ENCODE measurements at regions not wholly inside any gene's neighbourhood (a gene's known extent, or its start where the extent isn't known, plus 50 kb on each side); places are given as distances from the start of the nearest gene placed in this dataset.
"Not testable (repeated sequence)": the region's sequence is repeated elsewhere in the genome, so short reads cannot be mapped to it uniquely, and the experiment has no call there.

DNA sequence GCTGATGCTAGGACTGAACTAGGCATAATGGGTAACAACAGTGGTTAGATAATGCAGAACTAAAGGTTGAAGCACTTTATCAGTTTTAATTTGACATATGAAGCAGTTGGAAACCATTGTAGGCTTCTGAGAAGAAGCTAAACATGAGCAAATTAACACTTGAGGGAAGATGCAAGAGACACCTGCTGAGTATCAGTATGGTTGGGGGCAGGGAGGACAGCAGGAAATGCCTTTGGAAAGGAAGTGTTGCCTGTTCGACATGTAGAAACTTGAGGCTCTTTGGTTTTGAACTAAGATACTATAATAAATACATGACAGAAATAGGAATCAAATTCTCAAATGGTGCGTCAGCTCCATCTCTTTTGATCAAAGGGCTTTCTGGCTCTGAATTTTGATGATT, 115.6 kb downstream of the FHIP1A start:
- Histone ChIP-seq H3K27me3 (ENCODE audit: insufficient read depth, low read length) (no peaks in the 10 kb centered on the region), H3K4me3 (ENCODE audit: low read length) (peak overlapping the region; percentile 32), H3K9me3 (ENCODE audit: insufficient read depth, low read depth, low read length) (no peaks in the 10 kb centered on the region), H3K9ac (ENCODE audit: low read depth, low read length) (no peak overlapping the region; the same call in 1 of the 2 replicates), H3K27ac (ENCODE audit: low read length) (peak overlapping the region; percentile 83), H3K36me3 (ENCODE audit: insufficient read depth, low read depth, low read length) (no peaks in the 10 kb centered on the region), H3K4me1 (ENCODE audit: insufficient read depth, low read length) (peaks cover 24% of the 10 kb centered on the region)

DNA sequence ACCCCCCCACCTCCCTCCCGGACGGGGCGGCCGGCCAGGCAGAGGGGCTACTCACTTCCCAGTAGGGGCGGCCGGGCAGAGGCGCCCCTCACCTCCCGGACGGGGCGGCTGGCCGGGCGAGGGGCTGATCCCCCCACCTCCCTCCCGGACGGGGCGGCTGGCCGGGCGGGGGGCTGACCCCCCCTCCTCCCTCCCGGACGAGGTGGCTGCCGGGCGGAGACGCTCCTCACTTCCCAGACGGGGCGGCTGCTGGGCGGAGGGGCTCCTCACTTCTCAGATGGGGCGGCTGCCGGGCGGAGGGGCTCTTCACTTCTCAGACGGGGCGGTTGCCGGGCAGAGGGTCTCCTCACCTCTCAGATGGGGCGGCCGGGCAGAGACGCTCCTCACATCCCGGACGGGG, 117.5 kb downstream of the FHIP1A start:
- not testable (repeated sequence) for H3K27me3 ChIP-seq (ENCODE audit: insufficient read depth, low read length); H3K4me3 ChIP-seq (ENCODE audit: low read length); H3K27ac ChIP-seq (ENCODE audit: low read length); H3K9ac ChIP-seq (ENCODE audit: low read depth, low read length); H3K9me3 ChIP-seq (ENCODE audit: insufficient read depth, low read depth, low read length); H3K36me3 ChIP-seq (ENCODE audit: insufficient read depth, low read depth, low read length)
- peaks cover 24% of the 10 kb centered on the region for H3K4me1 ChIP-seq (ENCODE audit: insufficient read depth, low read length)

DNA sequence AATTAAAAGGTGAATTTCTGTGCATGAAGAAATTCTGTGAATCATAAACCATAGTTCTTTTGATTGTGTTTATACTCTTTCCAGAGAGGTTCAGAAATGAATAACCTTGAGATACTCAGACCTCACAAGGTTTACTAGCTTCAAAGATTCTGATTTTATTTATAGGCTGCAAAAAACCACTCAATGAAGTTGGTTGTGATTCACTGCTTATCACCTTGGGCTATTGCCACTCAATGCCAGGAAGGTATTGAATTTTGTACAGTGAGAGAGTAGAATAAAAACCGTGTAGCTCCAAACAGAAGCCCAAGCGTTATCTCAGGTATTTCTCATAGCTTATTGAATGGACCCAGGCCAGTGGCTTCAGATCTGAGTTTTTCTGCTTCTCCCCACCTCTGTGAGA, 118.7 kb downstream of the FHIP1A start:
- no peak overlapping the region for H3K27ac ChIP-seq (ENCODE audit: low read length)
- no peaks in the 10 kb centered on the region for H3K9me3 ChIP-seq (ENCODE audit: insufficient read depth, low read depth, low read length)
- peaks cover 21% of the 10 kb centered on the region for H3K4me1 ChIP-seq (ENCODE audit: insufficient read depth, low read length)
- H3K4me3 ChIP-seq (ENCODE audit: low read length) = no peak overlapping the region
- H3K9ac ChIP-seq (ENCODE audit: low read depth, low read length) = no peak overlapping the region
- no peaks in the 10 kb centered on the region for H3K27me3 ChIP-seq (ENCODE audit: insufficient read depth, low read length)
- H3K36me3 ChIP-seq (ENCODE audit: insufficient read depth, low read depth, low read length) = no peaks in the 10 kb centered on the region

DNA sequence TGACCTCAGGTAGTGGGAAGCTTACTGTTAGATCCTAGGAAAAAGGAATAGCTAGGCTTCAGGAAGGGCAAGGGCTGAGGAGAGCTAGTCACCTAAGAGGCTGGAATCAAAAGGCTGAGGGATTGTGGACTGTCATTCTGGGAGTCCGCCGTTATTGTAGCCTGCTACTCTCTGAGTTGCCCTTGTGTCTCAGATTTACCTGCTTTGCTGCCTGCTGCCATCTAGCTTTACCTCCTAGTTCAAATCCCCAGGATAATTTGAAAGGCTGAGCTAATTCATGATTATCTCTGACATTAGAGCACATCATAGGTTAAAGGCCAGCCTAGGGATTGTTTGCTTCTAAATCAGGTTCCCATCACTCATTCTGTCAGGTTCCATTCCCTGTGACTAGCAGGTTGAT, 120.2 kb downstream of the FHIP1A start:
- no peaks in the 10 kb centered on the region for H3K27me3 ChIP-seq (ENCODE audit: insufficient read depth, low read length)
- H3K9me3 ChIP-seq (ENCODE audit: insufficient read depth, low read depth, low read length) = no peaks in the 10 kb centered on the region
- H3K27ac ChIP-seq (ENCODE audit: low read length) = no peak overlapping the region
- no peak overlapping the region for H3K9ac ChIP-seq (ENCODE audit: low read depth, low read length)
- H3K4me1 ChIP-seq (ENCODE audit: insufficient read depth, low read length) = peaks cover 14% of the 10 kb centered on the region; the same call in 1 of the 2 replicates
- H3K36me3 ChIP-seq (ENCODE audit: insufficient read depth, low read depth, low read length) = no peaks in the 10 kb centered on the region
- no peak overlapping the region for H3K4me3 ChIP-seq (ENCODE audit: low read length)

DNA sequence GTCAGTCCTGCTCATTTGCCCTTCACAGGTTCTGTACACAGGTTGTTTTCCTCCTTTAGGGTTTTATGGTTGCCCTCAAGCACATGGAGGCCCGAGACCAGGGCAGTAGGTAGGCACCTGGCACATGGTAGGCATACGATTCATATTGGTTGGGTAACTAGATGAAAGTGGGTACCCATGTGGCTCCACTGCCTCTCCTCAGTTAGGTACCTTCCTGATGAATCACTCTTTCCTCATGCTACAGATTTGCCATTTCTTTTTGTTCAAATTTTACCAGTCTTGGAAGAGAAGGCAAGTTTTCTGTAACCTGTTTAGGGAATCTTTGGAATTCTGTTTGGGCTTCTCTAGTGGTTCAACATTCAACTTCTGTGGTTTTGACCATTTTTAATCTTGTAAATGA, 121.3 kb downstream of the FHIP1A start:
- Histone ChIP-seq H3K9ac (ENCODE audit: low read depth, low read length) (no peak overlapping the region), H3K9me3 (ENCODE audit: insufficient read depth, low read depth, low read length) (no peaks in the 10 kb centered on the region), H3K27me3 (ENCODE audit: insufficient read depth, low read length) (no peaks in the 10 kb centered on the region), H3K4me1 (ENCODE audit: insufficient read depth, low read length) (peaks cover 4% of the 10 kb centered on the region; the same call in 1 of the 2 replicates), H3K27ac (ENCODE audit: low read length) (no peak overlapping the region), H3K4me3 (ENCODE audit: low read length) (no peak overlapping the region), H3K36me3 (ENCODE audit: insufficient read depth, low read depth, low read length) (no peaks in the 10 kb centered on the region)

DNA sequence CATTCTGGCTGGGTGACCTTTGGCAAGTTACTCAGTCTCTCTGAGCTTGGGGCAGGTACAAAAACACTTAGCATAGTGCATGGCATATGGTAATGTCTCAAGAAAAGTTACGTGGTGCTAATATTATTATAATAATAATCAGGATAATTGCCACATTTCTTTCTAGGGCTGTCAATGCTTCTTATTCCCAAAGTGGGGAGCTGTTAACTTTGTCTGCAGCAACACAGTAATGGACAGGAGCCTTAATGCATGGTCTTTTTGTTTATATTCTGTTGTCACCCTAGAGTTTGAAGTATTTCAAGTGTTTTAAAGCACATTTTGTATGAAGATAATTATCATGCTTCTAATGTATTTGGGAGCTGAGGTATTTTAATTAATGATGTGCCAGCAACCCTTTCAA, 121.8 kb downstream of the FHIP1A start:
- Histone ChIP-seq H3K4me1 (ENCODE audit: insufficient read depth, low read length) (no peaks in the 10 kb centered on the region), H3K27me3 (ENCODE audit: insufficient read depth, low read length) (no peaks in the 10 kb centered on the region), H3K9me3 (ENCODE audit: insufficient read depth, low read depth, low read length) (no peaks in the 10 kb centered on the region), H3K27ac (ENCODE audit: low read length) (no peak overlapping the region), H3K36me3 (ENCODE audit: insufficient read depth, low read depth, low read length) (no peaks in the 10 kb centered on the region), H3K9ac (ENCODE audit: low read depth, low read length) (no peak overlapping the region), H3K4me3 (ENCODE audit: low read length) (no peak overlapping the region)

DNA sequence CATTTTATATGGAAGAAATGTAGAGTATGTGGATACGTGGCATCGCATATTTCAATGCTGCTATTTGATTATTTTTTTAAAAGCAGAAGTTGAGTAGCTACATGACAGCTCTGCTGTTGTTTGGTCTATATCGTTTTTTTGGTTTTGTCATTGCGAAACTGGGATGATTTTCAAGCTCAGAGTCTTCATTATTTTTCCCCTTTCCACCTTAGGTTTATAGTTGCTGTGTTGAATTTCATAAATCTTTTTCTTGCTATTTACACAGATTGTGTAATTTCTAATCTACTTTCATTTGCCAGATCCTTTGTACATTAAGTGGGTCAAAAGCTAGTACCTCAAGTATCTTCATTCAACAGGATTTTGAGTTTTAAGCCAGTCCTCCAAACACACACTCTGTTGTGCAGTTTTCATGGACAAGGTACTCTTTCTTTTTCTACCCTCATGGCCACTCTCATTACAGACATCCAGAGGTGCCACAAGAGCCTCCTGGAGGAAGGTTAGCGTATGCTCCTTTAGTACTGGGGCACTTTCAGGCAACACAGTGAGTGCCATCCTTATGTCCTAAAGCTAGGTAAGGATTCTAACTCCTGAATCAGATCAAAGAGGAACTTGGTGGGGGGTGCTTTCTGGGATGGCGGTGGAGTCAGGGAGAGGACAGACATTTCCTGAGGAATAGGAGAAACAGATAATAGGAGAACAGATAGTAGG, 123.2 kb downstream of the FHIP1A start:
- no peaks in the 10 kb centered on the region for H3K36me3 ChIP-seq (ENCODE audit: insufficient read depth, low read depth, low read length)
- no peaks in the 10 kb centered on the region for H3K9me3 ChIP-seq (ENCODE audit: insufficient read depth, low read depth, low read length)
- no peak overlapping the region for H3K9ac ChIP-seq (ENCODE audit: low read depth, low read length)
- H3K27ac ChIP-seq (ENCODE audit: low read length) = no peak overlapping the region
- no peak overlapping the region for H3K4me3 ChIP-seq (ENCODE audit: low read length)
- H3K27me3 ChIP-seq (ENCODE audit: insufficient read depth, low read length) = no peaks in the 10 kb centered on the region
- H3K4me1 ChIP-seq (ENCODE audit: insufficient read depth, low read length) = 0 out of 2 replicates have a peak, but pooled peaks cover under 1% of the 10 kb centered on the region

DNA sequence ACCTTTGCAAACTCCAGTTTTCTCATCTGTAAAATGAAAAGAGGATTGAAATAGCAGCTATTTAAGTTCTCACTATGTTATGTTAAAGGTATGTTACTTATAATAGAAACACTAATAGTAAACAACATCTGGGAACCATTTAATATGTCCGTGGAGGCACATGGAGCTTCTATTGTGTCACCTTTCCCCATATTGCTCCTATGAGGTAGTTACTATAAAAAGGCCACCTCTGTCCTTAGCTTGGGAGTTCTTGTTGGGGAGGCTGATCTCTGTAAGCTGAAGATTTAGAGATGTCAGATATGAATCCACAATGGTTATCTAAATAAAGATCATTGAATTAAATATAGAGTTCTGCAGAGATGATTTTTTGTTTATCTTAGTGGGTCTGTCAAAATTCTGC, 125.2 kb downstream of the FHIP1A start:
- no peak overlapping the region for H3K9ac ChIP-seq (ENCODE audit: low read depth, low read length)
- H3K27me3 ChIP-seq (ENCODE audit: insufficient read depth, low read length) = no peaks in the 10 kb centered on the region
- no peak overlapping the region for H3K4me3 ChIP-seq (ENCODE audit: low read length)
- H3K4me1 ChIP-seq (ENCODE audit: insufficient read depth, low read length) = peaks cover 19% of the 10 kb centered on the region
- no peaks in the 10 kb centered on the region for H3K36me3 ChIP-seq (ENCODE audit: insufficient read depth, low read depth, low read length)
- no peaks in the 10 kb centered on the region for H3K9me3 ChIP-seq (ENCODE audit: insufficient read depth, low read depth, low read length)
- no peak overlapping the region for H3K27ac ChIP-seq (ENCODE audit: low read length)

DNA sequence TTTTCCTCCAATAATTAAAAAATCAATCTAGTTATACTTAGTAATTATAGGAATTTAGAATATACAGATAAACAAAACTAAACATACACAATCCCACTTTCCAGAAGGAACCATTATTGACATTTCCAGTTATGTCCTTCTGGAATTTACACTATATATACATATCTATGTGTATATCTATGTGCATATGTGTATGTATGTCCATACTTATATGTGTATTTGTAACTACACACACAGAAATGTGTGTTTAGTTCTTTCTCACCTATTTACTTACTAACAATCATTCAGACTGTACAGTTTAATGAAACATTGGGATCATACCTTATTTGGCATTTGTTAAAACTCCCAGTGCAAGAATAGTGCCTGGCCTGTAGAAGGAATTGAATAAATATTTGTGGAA, 126.4 kb downstream of the FHIP1A start:
- H3K9ac ChIP-seq (ENCODE audit: low read depth, low read length) = no peak overlapping the region
- no peak overlapping the region for H3K4me3 ChIP-seq (ENCODE audit: low read length)
- no peaks in the 10 kb centered on the region for H3K36me3 ChIP-seq (ENCODE audit: insufficient read depth, low read depth, low read length)
- H3K4me1 ChIP-seq (ENCODE audit: insufficient read depth, low read length) = peaks cover 19% of the 10 kb centered on the region
- no peak overlapping the region for H3K27ac ChIP-seq (ENCODE audit: low read length)
- H3K27me3 ChIP-seq (ENCODE audit: insufficient read depth, low read length) = no peaks in the 10 kb centered on the region
- no peaks in the 10 kb centered on the region for H3K9me3 ChIP-seq (ENCODE audit: insufficient read depth, low read depth, low read length)

DNA sequence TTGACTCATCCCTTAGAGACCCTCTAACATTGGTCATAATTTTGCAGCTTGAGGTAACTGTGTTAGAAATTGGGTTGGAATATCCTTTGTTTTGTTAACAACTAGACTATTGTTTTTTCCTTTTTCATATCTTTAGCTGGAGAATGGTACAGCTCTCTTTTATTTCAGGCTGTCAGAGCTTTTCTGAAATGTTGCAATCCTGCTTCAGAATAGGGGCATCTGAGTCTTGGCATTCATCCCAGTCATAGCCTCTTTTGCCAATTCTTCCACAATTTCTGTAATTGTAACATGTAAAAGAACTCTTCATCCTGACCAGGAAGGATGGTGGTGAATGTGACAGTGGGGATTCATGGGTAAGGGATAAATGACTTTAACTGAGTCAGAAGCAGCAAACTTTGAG, 128.7 kb downstream of the FHIP1A start:
- no peaks in the 10 kb centered on the region for H3K36me3 ChIP-seq (ENCODE audit: insufficient read depth, low read depth, low read length)
- no peaks in the 10 kb centered on the region for H3K27me3 ChIP-seq (ENCODE audit: insufficient read depth, low read length)
- no peaks in the 10 kb centered on the region for H3K9me3 ChIP-seq (ENCODE audit: insufficient read depth, low read depth, low read length)
- no peak overlapping the region for H3K4me3 ChIP-seq (ENCODE audit: low read length)
- H3K27ac ChIP-seq (ENCODE audit: low read length) = no peak overlapping the region
- no peak overlapping the region for H3K9ac ChIP-seq (ENCODE audit: low read depth, low read length)
- H3K4me1 ChIP-seq (ENCODE audit: insufficient read depth, low read length) = peaks cover 24% of the 10 kb centered on the region

DNA sequence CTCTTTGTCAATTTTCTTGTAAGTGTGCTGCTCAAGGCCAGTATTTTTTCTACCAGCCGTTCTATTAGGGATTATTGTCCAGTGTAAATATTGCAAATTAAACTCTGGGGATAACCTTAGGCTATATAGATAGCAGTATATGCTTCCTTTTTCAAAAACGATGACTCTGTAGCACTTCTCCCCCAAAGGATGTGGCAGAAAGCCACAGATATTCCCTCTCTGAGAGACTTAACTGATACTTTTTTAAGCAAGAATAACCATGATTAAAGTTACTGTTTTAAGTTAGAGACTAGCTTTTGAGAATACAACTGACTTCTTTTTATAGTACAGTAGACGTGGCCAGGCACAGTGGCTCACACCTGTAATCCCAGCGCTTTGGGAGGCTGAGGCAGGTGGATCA, 130.0 kb downstream of the FHIP1A start:
- Histone ChIP-seq H3K36me3 (ENCODE audit: insufficient read depth, low read depth, low read length) (no peaks in the 10 kb centered on the region), H3K4me3 (ENCODE audit: low read length) (no peak overlapping the region), H3K27me3 (ENCODE audit: insufficient read depth, low read length) (no peaks in the 10 kb centered on the region), H3K9ac (ENCODE audit: low read depth, low read length) (no peak overlapping the region), H3K27ac (ENCODE audit: low read length) (no peak overlapping the region), H3K9me3 (ENCODE audit: insufficient read depth, low read depth, low read length) (no peaks in the 10 kb centered on the region), H3K4me1 (ENCODE audit: insufficient read depth, low read length) (peaks cover 24% of the 10 kb centered on the region)

DNA sequence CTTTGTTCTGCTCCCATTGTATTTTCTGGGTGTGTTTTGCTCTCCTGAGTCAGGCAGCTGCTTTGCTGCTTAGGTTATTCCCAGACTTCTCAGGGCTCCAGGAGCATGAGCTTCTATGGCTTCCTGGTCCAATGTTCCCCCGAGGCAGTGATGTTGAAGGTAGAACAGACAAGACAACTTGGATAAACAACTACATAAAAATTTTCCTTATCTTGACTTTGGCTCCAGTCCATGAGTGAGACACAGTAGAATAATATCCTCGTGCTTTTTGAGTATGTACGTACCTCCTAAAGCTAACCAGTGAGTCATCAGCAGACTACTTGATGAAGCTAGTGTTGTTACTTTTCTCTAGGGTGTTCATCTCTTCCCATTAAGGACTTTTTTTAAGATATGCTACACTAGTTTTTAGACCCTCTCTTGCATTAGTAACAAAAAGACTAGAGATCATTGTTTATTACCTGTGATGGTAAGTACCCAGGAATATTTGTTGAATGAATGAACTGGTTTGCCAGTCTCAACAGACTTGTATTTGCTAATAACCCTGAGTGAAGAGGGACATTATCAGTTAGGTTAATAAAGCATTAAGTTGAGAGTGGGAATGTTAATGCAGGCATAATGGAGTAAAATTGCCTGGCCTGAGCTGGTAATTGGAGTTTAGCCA, 131.9 kb downstream of the FHIP1A start:
- no peak overlapping the region for H3K9ac ChIP-seq (ENCODE audit: low read depth, low read length)
- peaks cover 24% of the 10 kb centered on the region for H3K4me1 ChIP-seq (ENCODE audit: insufficient read depth, low read length)
- no peaks in the 10 kb centered on the region for H3K27me3 ChIP-seq (ENCODE audit: insufficient read depth, low read length)
- H3K36me3 ChIP-seq (ENCODE audit: insufficient read depth, low read depth, low read length) = no peaks in the 10 kb centered on the region
- H3K4me3 ChIP-seq (ENCODE audit: low read length) = no peak overlapping the region
- no peaks in the 10 kb centered on the region for H3K9me3 ChIP-seq (ENCODE audit: insufficient read depth, low read depth, low read length)
- H3K27ac ChIP-seq (ENCODE audit: low read length) = no peak overlapping the region

Measured in iPS-20b (cell line).